Spinal cord (tissue), 9 donors: ENCODE measurements at regions not wholly inside any gene's neighbourhood (a gene's known extent, or its start where the extent isn't known, plus 50 kb on each side); places are given as distances from the start of the nearest gene placed in this dataset.

Source experiments
- DNase-seq, 6 donors: peaks; one replicate each; pipeline versions ENCODE4 v3.0.0 to v3.0.0-alpha.2; 2013 to 2015; ENCODE audit warnings: low spot score in 6 of 6, low read depth in 4 of 6
- H3K27ac ChIP-seq: one replicate; pipeline ENCODE4 v1.5.1; 2013; ENCODE audit warnings: low read depth, low read length, control low read depth
- H3K27me3 ChIP-seq: one replicate; pipeline ENCODE4 v1.6.1; 2013; ENCODE audit warnings: low read length; ENCODE audit not compliant: control insufficient read depth, insufficient read depth
- H3K36me3 ChIP-seq: one replicate; pipeline ENCODE4 v1.6.1; 2013; ENCODE audit warnings: low read length; ENCODE audit not compliant: control insufficient read depth, insufficient read depth
- H3K4me1 ChIP-seq: one replicate; pipeline ENCODE4 v1.6.1; 2013; ENCODE audit warnings: low read length; ENCODE audit not compliant: control insufficient read depth, insufficient read depth
- H3K4me3 ChIP-seq: one replicate; pipeline ENCODE4 v1.5.1; 2013; ENCODE audit warnings: low read depth, low read length, control low read depth
- H3K9me3 ChIP-seq: one replicate; pipeline ENCODE4 v1.6.1; 2013; ENCODE audit warnings: low read length; ENCODE audit not compliant: control insufficient read depth, insufficient read depth
- WGBS: methylation state at CpG from one replicate; pipeline ENCODE4 v1.1.5; 2013; ENCODE audit warnings: missing lambda C conversion rate; ENCODE audit not compliant: insufficient coverage; 5-methylcytosine and 5-hydroxymethylcytosine counted together
- donor health status: healthy.

- H3K27ac ChIP-seq: peak overlapping the region; percentile 20
- peak in 2 of 6 donors; percentile 58 to 62 for DNase-seq
- H3K4me1 ChIP-seq: peaks cover 10% of the 10 kb centered on the region
- H3K36me3 ChIP-seq: peaks cover 8% of the 10 kb centered on the region
- WGBS: 78% methylated on average over 3 of the region's 3 CpGs
- no peaks in the 10 kb centered on the region for H3K9me3 ChIP-seq
- no peak overlapping the region for H3K4me3 ChIP-seq
- no peaks in the 10 kb centered on the region for H3K27me3 ChIP-seq
Observed at GRCh38 chr11:92829121-92829520, 140.3 kb upstream of the MTNR1B start.

GRCh38 chr11:92829671-92830070 is 139.8 kb upstream of the MTNR1B start:
- no peaks in the 10 kb centered on the region for H3K27me3 ChIP-seq
- no peak overlapping the region for H3K4me3 ChIP-seq
- DNase-seq: no peak
- peaks cover 10% of the 10 kb centered on the region for H3K4me1 ChIP-seq
- H3K9me3 ChIP-seq: no peaks in the 10 kb centered on the region
- H3K36me3 ChIP-seq: peaks cover 8% of the 10 kb centered on the region
- H3K27ac ChIP-seq: no peak overlapping the region

- no peak overlapping the region for H3K4me3 ChIP-seq
- H3K36me3 ChIP-seq: peaks cover 8% of the 10 kb centered on the region
- whole genome bisulfite sequencing: 73% methylated on average over 4 of the region's 5 CpGs
- H3K9me3 ChIP-seq: no peaks in the 10 kb centered on the region
- H3K27ac ChIP-seq: no peak overlapping the region
- no peaks in the 10 kb centered on the region for H3K27me3 ChIP-seq
- peak in 1 of 6 donors; percentile 26 for DNase-seq
- H3K4me1 ChIP-seq: peaks cover 10% of the 10 kb centered on the region
Observed at GRCh38 chr11:92830377-92831155, 138.9 kb upstream of the MTNR1B start.

GRCh38 chr11:92834296-92835020 is 135.0 kb upstream of the MTNR1B start:
- WGBS: no CpG with 5 or more reads among the region's 3 CpGs
- DNase-seq: no peak
- Histone ChIP-seq H3K27me3 (no peaks in the 10 kb centered on the region), H3K36me3 (peaks cover 12% of the 10 kb centered on the region), H3K9me3 (no peaks in the 10 kb centered on the region), H3K4me3 (no peak overlapping the region), H3K4me1 (peaks cover 4% of the 10 kb centered on the region), H3K27ac (no peak overlapping the region)

- peaks cover 3% of the 10 kb centered on the region for H3K36me3 ChIP-seq
- no peak overlapping the region for H3K4me3 ChIP-seq
- WGBS: 86% methylated on average over 1 of the region's 3 CpGs
- no peaks in the 10 kb centered on the region for H3K4me1 ChIP-seq
- no peaks in the 10 kb centered on the region for H3K27me3 ChIP-seq
- no peak overlapping the region for H3K27ac ChIP-seq
- no peak for DNase-seq
- H3K9me3 ChIP-seq: no peaks in the 10 kb centered on the region
Observed at GRCh38 chr11:92837595-92837994, 131.9 kb upstream of the MTNR1B start.

- H3K9me3 ChIP-seq: no peaks in the 10 kb centered on the region
- peaks cover 3% of the 10 kb centered on the region for H3K36me3 ChIP-seq
- no peak overlapping the region for H3K27ac ChIP-seq
- H3K4me1 ChIP-seq: no peaks in the 10 kb centered on the region
- no peak for DNase-seq
- no peak overlapping the region for H3K4me3 ChIP-seq
- no peaks in the 10 kb centered on the region for H3K27me3 ChIP-seq
- WGBS: 43% methylated on average over 4 of the region's 5 CpGs
Observed at GRCh38 chr11:92838759-92839310, 130.6 kb upstream of the MTNR1B start.

GRCh38 chr11:92839450-92839849 is 130.0 kb upstream of the MTNR1B start:
- no peak for DNase-seq
- H3K9me3 ChIP-seq: no peaks in the 10 kb centered on the region
- peaks cover 9% of the 10 kb centered on the region for H3K36me3 ChIP-seq
- no peaks in the 10 kb centered on the region for H3K4me1 ChIP-seq
- no peak overlapping the region for H3K27ac ChIP-seq
- 71% methylated on average over 4 of the region's 5 CpGs for WGBS
- no peaks in the 10 kb centered on the region for H3K27me3 ChIP-seq
- H3K4me3 ChIP-seq: no peak overlapping the region

- no CpG with 5 or more reads among the region's 1 CpG for WGBS
- H3K9me3 ChIP-seq: no peaks in the 10 kb centered on the region
- H3K36me3 ChIP-seq: peaks cover 15% of the 10 kb centered on the region
- no peak overlapping the region for H3K4me3 ChIP-seq
- H3K27me3 ChIP-seq: no peaks in the 10 kb centered on the region
- no peak overlapping the region for H3K27ac ChIP-seq
- DNase-seq: no peak
- H3K4me1 ChIP-seq: no peaks in the 10 kb centered on the region
Observed at GRCh38 chr11:92841719-92842118, 127.7 kb upstream of the MTNR1B start.

- no peaks in the 10 kb centered on the region for H3K4me1 ChIP-seq
- no peak for DNase-seq
- H3K27me3 ChIP-seq: no peaks in the 10 kb centered on the region
- no peaks in the 10 kb centered on the region for H3K9me3 ChIP-seq
- H3K36me3 ChIP-seq: peaks cover 14% of the 10 kb centered on the region
- no peak overlapping the region for H3K4me3 ChIP-seq
- no peak overlapping the region for H3K27ac ChIP-seq
- no CpG with 5 or more reads among the region's 4 CpGs for WGBS
Observed at GRCh38 chr11:92843455-92843854, 126.0 kb upstream of the MTNR1B start.
